ENCODE measurements at regions not wholly inside any gene's neighbourhood (a gene's known extent, or its start where the extent isn't known, plus 50 kb on each side); places are given as distances from the start of the nearest gene placed in this dataset.

- Histone ChIP-seq H3K18ac (ENCODE audit: low read length) (no peak overlapping the region), H3K9ac (ENCODE audit: low read depth, low read length, poor library complexity) (no peak overlapping the region), H3K27me3 (ENCODE audit: control insufficient read depth in 3 of 3, insufficient read depth in 3 of 3, low read depth in 1 of 3, low read length in 3 of 3) (no peaks in the 10 kb centered on the region), H3K79me1 (ENCODE audit: low read depth, low read length) (no peaks in the 10 kb centered on the region), H2BK5ac (ENCODE audit: low read length) (no peak overlapping the region), H3K27ac (replicated peaks; ENCODE audit: low read length) (no peak overlapping the region), H3K36me3 (replicated peaks in 1 of 2; ENCODE audit: control insufficient read depth in 2 of 2, insufficient read depth in 2 of 2, low read length in 2 of 2) (no peaks in the 10 kb centered on the region), H3K23ac (ENCODE audit: low read depth, low read length, poor library complexity) (no peak overlapping the region), H2AK5ac (ENCODE audit: low read depth, low read length) (no peak overlapping the region), H4K8ac (ENCODE audit: low read depth, low read length) (no peak overlapping the region), H3K9me3 (replicated peaks in 1 of 2; ENCODE audit: control insufficient read depth in 2 of 2, insufficient read depth in 1 of 2, low read depth in 1 of 2, low read length in 2 of 2) (no peaks in the 10 kb centered on the region), H3K4ac (ENCODE audit: low read length) (no peak overlapping the region), H4K91ac (ENCODE audit: low read depth, low read length, poor library complexity) (no peak overlapping the region), H2AFZ (ENCODE audit: low read length) (no peak overlapping the region), H3K4me1 (ENCODE audit: control insufficient read depth in 2 of 2, insufficient read depth in 1 of 2, low read depth in 1 of 2, low read length in 2 of 2) (no peaks in the 10 kb centered on the region), H2BK15ac (ENCODE audit: low read length) (no peak overlapping the region), H3K4me3 (ENCODE audit: low read length in 2 of 2) (no peak overlapping the region), H2BK120ac (ENCODE audit: low read depth, low read length) (no peak overlapping the region), H3K4me2 (ENCODE audit: insufficient read depth, low read length, poor library complexity, severe bottlenecking) (no peak overlapping the region), H3K14ac (ENCODE audit: low read length) (no peak overlapping the region), H2BK12ac (ENCODE audit: low read length) (no peak overlapping the region)
- no CpG with 5 or more reads among the region's 1 CpG for WGBS, 2 donors (ENCODE audit: extremely low coverage in 2 of 2, insufficient read length in 2 of 2, insufficient replicate concordance in 1 of 2)
- no peak for DNase-seq (ENCODE audit: low spot score)
Observed at GRCh38 chr6:117018771-117019170, 141.7 kb downstream of the RFX6 start.

- no peak for DNase-seq (ENCODE audit: low spot score)
- no peaks in the 10 kb centered on the region for H3K27me3 ChIP-seq (ENCODE audit: control insufficient read depth in 3 of 3, insufficient read depth in 3 of 3, low read depth in 1 of 3, low read length in 3 of 3)
- H3K4ac ChIP-seq (ENCODE audit: low read length), result no peak overlapping the region
- H3K23ac ChIP-seq (ENCODE audit: low read depth, low read length, poor library complexity), result no peak overlapping the region
- no peak overlapping the region for H2BK15ac ChIP-seq (ENCODE audit: low read length)
- no peak overlapping the region for H2BK5ac ChIP-seq (ENCODE audit: low read length)
- no peaks in the 10 kb centered on the region for H3K4me1 ChIP-seq (ENCODE audit: control insufficient read depth in 2 of 2, insufficient read depth in 1 of 2, low read depth in 1 of 2, low read length in 2 of 2)
- H2AK5ac ChIP-seq (ENCODE audit: low read depth, low read length), result no peak overlapping the region
- H3K9me3 ChIP-seq (replicated peaks in 1 of 2; ENCODE audit: control insufficient read depth in 2 of 2, insufficient read depth in 1 of 2, low read depth in 1 of 2, low read length in 2 of 2), result no peaks in the 10 kb centered on the region
- no peak overlapping the region for H2BK12ac ChIP-seq (ENCODE audit: low read length)
- H3K14ac ChIP-seq (ENCODE audit: low read length), result no peak overlapping the region
- no peaks in the 10 kb centered on the region for H3K36me3 ChIP-seq (replicated peaks in 1 of 2; ENCODE audit: control insufficient read depth in 2 of 2, insufficient read depth in 2 of 2, low read length in 2 of 2)
- no peak overlapping the region for H3K4me3 ChIP-seq (ENCODE audit: low read length in 2 of 2)
- no peak overlapping the region for H3K27ac ChIP-seq (replicated peaks; ENCODE audit: low read length)
- no peak overlapping the region for H2BK120ac ChIP-seq (ENCODE audit: low read depth, low read length)
- no peak overlapping the region for H3K9ac ChIP-seq (ENCODE audit: low read depth, low read length, poor library complexity)
- H3K4me2 ChIP-seq (ENCODE audit: insufficient read depth, low read length, poor library complexity, severe bottlenecking), result no peak overlapping the region
- no peak overlapping the region for H4K8ac ChIP-seq (ENCODE audit: low read depth, low read length)
- H2AFZ ChIP-seq (ENCODE audit: low read length), result no peak overlapping the region
- H3K18ac ChIP-seq (ENCODE audit: low read length), result no peak overlapping the region
- H4K91ac ChIP-seq (ENCODE audit: low read depth, low read length, poor library complexity), result no peak overlapping the region
- no peaks in the 10 kb centered on the region for H3K79me1 ChIP-seq (ENCODE audit: low read depth, low read length)
Observed at GRCh38 chr6:117022774-117023173, 145.7 kb downstream of the RFX6 start.

GRCh38 chr6:117025310-117025709, 148.3 kb downstream of the RFX6 start:
- no peak overlapping the region for H2AFZ ChIP-seq (ENCODE audit: low read length)
- H4K91ac ChIP-seq (ENCODE audit: low read depth, low read length, poor library complexity), result no peak overlapping the region
- no peak overlapping the region for H2BK5ac ChIP-seq (ENCODE audit: low read length)
- no peak overlapping the region for H3K4me3 ChIP-seq (ENCODE audit: low read length in 2 of 2)
- no peaks in the 10 kb centered on the region for H3K27me3 ChIP-seq (ENCODE audit: control insufficient read depth in 3 of 3, insufficient read depth in 3 of 3, low read depth in 1 of 3, low read length in 3 of 3)
- no peak overlapping the region for H3K18ac ChIP-seq (ENCODE audit: low read length)
- DNase-seq (ENCODE audit: low spot score), result no peak
- H3K4me2 ChIP-seq (ENCODE audit: insufficient read depth, low read length, poor library complexity, severe bottlenecking), result no peak overlapping the region
- no peaks in the 10 kb centered on the region for H3K9me3 ChIP-seq (replicated peaks in 1 of 2; ENCODE audit: control insufficient read depth in 2 of 2, insufficient read depth in 1 of 2, low read depth in 1 of 2, low read length in 2 of 2)
- no peak overlapping the region for H3K14ac ChIP-seq (ENCODE audit: low read length)
- H3K79me1 ChIP-seq (ENCODE audit: low read depth, low read length), result no peaks in the 10 kb centered on the region
- no peak overlapping the region for H2BK12ac ChIP-seq (ENCODE audit: low read length)
- WGBS, 2 donors (ENCODE audit: extremely low coverage in 2 of 2, insufficient read length in 2 of 2, insufficient replicate concordance in 1 of 2), result no CpG with 5 or more reads among the region's 5 CpGs
- H3K9ac ChIP-seq (ENCODE audit: low read depth, low read length, poor library complexity), result no peak overlapping the region
- no peaks in the 10 kb centered on the region for H3K4me1 ChIP-seq (ENCODE audit: control insufficient read depth in 2 of 2, insufficient read depth in 1 of 2, low read depth in 1 of 2, low read length in 2 of 2)
- H2BK120ac ChIP-seq (ENCODE audit: low read depth, low read length), result no peak overlapping the region
- H3K23ac ChIP-seq (ENCODE audit: low read depth, low read length, poor library complexity), result no peak overlapping the region
- H4K8ac ChIP-seq (ENCODE audit: low read depth, low read length), result no peak overlapping the region
- H3K27ac ChIP-seq (replicated peaks; ENCODE audit: low read length), result no peak overlapping the region
- H2AK5ac ChIP-seq (ENCODE audit: low read depth, low read length), result no peak overlapping the region
- H3K4ac ChIP-seq (ENCODE audit: low read length), result no peak overlapping the region
- H2BK15ac ChIP-seq (ENCODE audit: low read length), result no peak overlapping the region
- H3K36me3 ChIP-seq (replicated peaks in 1 of 2; ENCODE audit: control insufficient read depth in 2 of 2, insufficient read depth in 2 of 2, low read length in 2 of 2), result no peaks in the 10 kb centered on the region

- no peaks in the 10 kb centered on the region for H3K27me3 ChIP-seq (ENCODE audit: control insufficient read depth in 3 of 3, insufficient read depth in 3 of 3, low read depth in 1 of 3, low read length in 3 of 3)
- no peaks in the 10 kb centered on the region for H3K9me3 ChIP-seq (replicated peaks in 1 of 2; ENCODE audit: control insufficient read depth in 2 of 2, insufficient read depth in 1 of 2, low read depth in 1 of 2, low read length in 2 of 2)
- WGBS, 2 donors (ENCODE audit: extremely low coverage in 2 of 2, insufficient read length in 2 of 2, insufficient replicate concordance in 1 of 2), result no CpG with 5 or more reads among the region's 1 CpG
Observed at GRCh38 chr6:117028256-117028655, 151.2 kb downstream of the RFX6 start.

More at GRCh38 chr6:117028256-117028655, 151.2 kb downstream of the RFX6 start:
- H3K14ac ChIP-seq (ENCODE audit: low read length), result no peak overlapping the region
- no peak overlapping the region for H2AFZ ChIP-seq (ENCODE audit: low read length)
- no peak overlapping the region for H3K18ac ChIP-seq (ENCODE audit: low read length)
- no peak overlapping the region for H2BK5ac ChIP-seq (ENCODE audit: low read length)
- no peak overlapping the region for H3K4me3 ChIP-seq (ENCODE audit: low read length in 2 of 2)
- no peaks in the 10 kb centered on the region for H3K4me1 ChIP-seq (ENCODE audit: control insufficient read depth in 2 of 2, insufficient read depth in 1 of 2, low read depth in 1 of 2, low read length in 2 of 2)
- H2BK120ac ChIP-seq (ENCODE audit: low read depth, low read length), result no peak overlapping the region
- H4K8ac ChIP-seq (ENCODE audit: low read depth, low read length), result no peak overlapping the region
- no peaks in the 10 kb centered on the region for H3K79me1 ChIP-seq (ENCODE audit: low read depth, low read length)
- H3K9ac ChIP-seq (ENCODE audit: low read depth, low read length, poor library complexity), result no peak overlapping the region
- no peak overlapping the region for H2BK15ac ChIP-seq (ENCODE audit: low read length)
- no peak overlapping the region for H3K4ac ChIP-seq (ENCODE audit: low read length)
- no peaks in the 10 kb centered on the region for H3K36me3 ChIP-seq (replicated peaks in 1 of 2; ENCODE audit: control insufficient read depth in 2 of 2, insufficient read depth in 2 of 2, low read length in 2 of 2)
- H2BK12ac ChIP-seq (ENCODE audit: low read length), result no peak overlapping the region
- DNase-seq (ENCODE audit: low spot score), result no peak
- H2AK5ac ChIP-seq (ENCODE audit: low read depth, low read length), result no peak overlapping the region
- H3K4me2 ChIP-seq (ENCODE audit: insufficient read depth, low read length, poor library complexity, severe bottlenecking), result no peak overlapping the region
- no peak overlapping the region for H3K23ac ChIP-seq (ENCODE audit: low read depth, low read length, poor library complexity)
- no peak overlapping the region for H4K91ac ChIP-seq (ENCODE audit: low read depth, low read length, poor library complexity)
- H3K27ac ChIP-seq (replicated peaks; ENCODE audit: low read length), result no peak overlapping the region
